ENCODE measurements at regions not wholly inside any gene's neighbourhood (a gene's known extent, or its start where the extent isn't known, plus 50 kb on each side); places are given as distances from the start of the nearest gene placed in this dataset.

DNA sequence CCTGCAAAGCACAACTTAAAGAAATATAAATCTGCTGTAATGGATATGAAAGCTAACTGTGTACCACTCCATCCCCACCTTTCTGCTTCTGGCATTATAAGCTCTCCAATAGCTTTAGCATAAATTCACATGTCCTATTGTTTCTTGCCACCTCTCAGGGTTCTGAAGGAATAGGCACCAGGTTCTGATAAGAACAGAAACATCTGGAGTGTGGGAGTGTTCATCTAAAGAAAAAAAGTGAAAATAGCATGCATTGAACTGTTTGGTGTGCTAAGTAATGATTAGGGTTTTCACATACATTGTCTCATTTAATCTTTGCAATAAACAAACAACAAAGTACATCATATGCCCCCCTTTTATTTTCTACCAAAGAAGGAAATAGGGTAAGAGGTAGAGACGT, 72.3 kb downstream of the FAM76B start:
- H3K9me3 Mint-ChIP-seq: no peaks in the 10 kb centered on the region
- no peak overlapping the region for H3K4me3 Mint-ChIP-seq
- DNase-seq: no peak
- H3K4me1 Mint-ChIP-seq: peaks cover 28% of the 10 kb centered on the region
- no peaks in the 10 kb centered on the region for H3K36me3 Mint-ChIP-seq
- H3K27ac Mint-ChIP-seq: no peak overlapping the region
- CTCF ChIA-PET: no interaction called here
- no peaks in the 10 kb centered on the region for H3K27me3 Mint-ChIP-seq

DNA sequence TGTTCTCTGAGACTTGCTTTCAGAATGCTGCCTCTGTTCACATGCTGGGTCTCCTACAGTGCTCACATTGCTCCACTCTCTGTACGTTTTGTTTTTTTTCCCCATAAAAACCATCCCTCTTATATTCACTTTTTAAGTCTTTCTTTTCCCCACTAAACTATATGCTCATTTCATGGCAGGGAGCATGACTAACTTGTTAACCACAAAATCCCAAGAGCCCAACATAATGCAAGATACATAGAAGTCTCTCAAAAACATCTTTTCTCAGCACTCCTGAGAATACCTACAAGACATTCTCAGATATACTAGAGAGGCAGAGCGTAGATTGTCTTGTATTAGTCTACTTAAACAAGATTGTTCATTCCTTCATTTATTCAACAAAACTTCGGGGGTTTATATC, 73.3 kb downstream of the FAM76B start:
- CTCF ChIA-PET: interaction anchor here (2.6 kb wide), 1 partner anchor 11 kb away, joined by 13 read pairs; no protein-coding TSS in a partner anchor
- Mint-ChIP-seq H3K27ac (no peak overlapping the region), H3K9me3 (no peaks in the 10 kb centered on the region), H3K36me3 (no peaks in the 10 kb centered on the region), H3K27me3 (no peaks in the 10 kb centered on the region), H3K4me1 (peaks cover 30% of the 10 kb centered on the region), H3K4me3 (no peak overlapping the region)
- DNase-seq: no peak

DNA sequence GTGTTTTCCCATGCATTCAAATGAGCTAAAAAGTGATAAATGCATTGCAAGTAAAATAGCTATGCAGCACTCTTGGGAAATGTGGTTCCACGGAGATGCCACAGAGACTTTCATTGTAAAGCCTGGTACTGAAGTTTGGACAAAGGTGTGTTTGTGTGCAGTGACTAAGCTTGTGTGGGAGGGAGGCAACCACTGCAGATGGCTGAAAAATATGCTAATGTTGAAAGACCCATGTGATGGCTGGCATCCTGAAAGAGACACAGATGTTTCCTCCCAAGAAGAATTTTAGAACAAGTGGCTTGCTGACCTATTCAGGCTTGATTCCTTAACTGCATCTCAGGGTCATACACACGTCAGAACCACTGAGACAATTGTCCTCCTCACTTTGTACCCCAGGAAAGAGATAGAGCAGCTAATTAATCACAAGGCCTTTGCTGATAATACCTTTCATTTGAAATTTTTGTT, 73.8 kb downstream of the FAM76B start:
- peaks cover 30% of the 10 kb centered on the region for H3K4me1 Mint-ChIP-seq
- H3K4me3 Mint-ChIP-seq: no peak overlapping the region
- CTCF ChIA-PET: interaction anchor here (1.0 to 2.6 kb wide), 2 partner anchors 10 to 74 kb away, joined by 4 to 13 read pairs; partner anchors contain the start of gene FAM76B
- no peak overlapping the region for H3K27ac Mint-ChIP-seq
- no peaks in the 10 kb centered on the region for H3K9me3 Mint-ChIP-seq
- DNase-seq: peak; percentile 27
- H3K27me3 Mint-ChIP-seq: no peaks in the 10 kb centered on the region
- no peaks in the 10 kb centered on the region for H3K36me3 Mint-ChIP-seq

DNA sequence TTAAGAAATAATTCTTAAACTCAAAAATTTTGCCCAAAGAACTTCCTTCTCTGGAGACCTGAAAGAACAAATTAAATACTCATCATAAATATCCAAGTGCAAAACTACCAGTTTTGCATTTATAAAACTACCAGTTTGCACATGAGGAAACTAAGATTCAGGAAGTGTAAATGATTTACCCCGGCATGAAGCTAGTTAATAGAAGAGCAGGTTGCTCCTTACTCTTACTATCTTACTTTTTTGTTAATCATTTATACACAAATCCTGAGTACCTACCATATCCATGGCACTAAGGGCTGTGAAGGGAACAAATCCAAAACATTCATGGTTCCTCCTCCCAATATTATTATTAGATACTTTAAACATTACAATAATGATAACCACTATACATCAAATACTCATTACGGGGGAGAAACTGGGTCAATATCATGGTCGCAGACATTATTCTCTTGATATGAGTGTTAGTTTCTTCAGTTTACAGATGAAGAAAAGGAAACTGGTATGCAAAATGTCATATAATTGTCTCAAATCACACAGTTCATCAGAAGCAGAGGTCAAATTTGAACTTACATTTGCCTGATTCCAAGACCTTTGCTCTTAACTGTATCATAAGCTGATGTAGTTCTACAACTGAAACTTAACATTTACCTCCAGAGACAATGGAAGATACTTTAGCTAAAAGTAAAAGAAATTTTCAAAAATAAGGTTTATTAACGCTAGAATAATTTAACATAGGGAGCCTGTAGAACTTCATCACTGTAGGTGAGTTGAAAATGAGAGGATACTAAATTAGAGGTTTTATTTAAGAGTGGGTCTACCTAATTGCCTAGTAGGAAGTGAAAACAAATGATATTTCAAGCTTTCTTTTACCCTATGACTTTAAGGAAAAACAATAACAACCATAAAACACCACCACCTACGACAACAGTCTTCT, 74.5 kb downstream of the FAM76B start:
- no peak overlapping the region for H3K4me3 Mint-ChIP-seq
- no peaks in the 10 kb centered on the region for H3K36me3 Mint-ChIP-seq
- H3K4me1 Mint-ChIP-seq: peaks cover 25% of the 10 kb centered on the region
- H3K27me3 Mint-ChIP-seq: no peaks in the 10 kb centered on the region
- CTCF ChIA-PET: interaction anchor here (1.0 to 2.6 kb wide), 2 partner anchors 10 to 74 kb away, joined by 4 to 13 read pairs; partner anchors contain the start of gene FAM76B
- no peak for DNase-seq
- no peaks in the 10 kb centered on the region for H3K9me3 Mint-ChIP-seq
- no peak overlapping the region for H3K27ac Mint-ChIP-seq

DNA sequence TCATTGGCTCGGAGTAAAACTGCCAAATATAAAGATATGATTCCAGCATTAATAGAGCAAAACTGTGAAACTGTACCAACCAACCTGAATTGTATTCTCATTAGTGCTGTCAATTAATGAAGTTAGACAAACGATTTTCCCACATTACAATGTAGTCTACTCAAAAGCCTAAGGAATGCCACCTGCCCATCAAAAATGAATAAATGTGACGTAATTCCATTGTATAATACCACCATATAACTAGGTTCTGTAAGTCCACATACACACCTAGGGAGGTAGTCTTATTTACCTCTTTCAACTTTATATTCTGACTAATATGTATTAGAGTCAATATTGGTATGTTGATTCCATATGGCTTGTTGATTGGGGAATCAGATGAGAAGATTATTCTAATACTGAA, 76.2 kb downstream of the FAM76B start:
- Mint-ChIP-seq H3K36me3 (no peaks in the 10 kb centered on the region), H3K27ac (no peak overlapping the region), H3K27me3 (no peaks in the 10 kb centered on the region), H3K4me3 (no peak overlapping the region), H3K9me3 (no peaks in the 10 kb centered on the region), H3K4me1 (peaks cover 18% of the 10 kb centered on the region)
- DNase-seq: no peak
- CTCF ChIA-PET: no interaction called here

DNA sequence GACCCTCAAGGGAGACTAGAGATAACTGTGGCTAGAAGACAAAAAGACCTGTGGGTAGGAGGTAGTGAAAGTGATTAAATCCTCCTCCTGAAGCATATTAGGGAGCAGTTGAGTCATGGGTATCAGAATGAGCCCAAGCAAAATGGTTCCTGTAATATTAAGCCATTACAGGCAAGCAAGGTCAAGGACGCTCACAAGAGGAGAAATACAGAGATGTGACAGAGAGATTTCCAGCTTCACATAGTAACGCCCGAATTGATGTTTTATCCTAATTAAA, 77.7 kb downstream of the FAM76B start:
- Mint-ChIP-seq H3K27me3 (no peaks in the 10 kb centered on the region), H3K4me1 (peaks cover 18% of the 10 kb centered on the region), H3K9me3 (no peaks in the 10 kb centered on the region), H3K4me3 (no peak overlapping the region), H3K27ac (no peak overlapping the region), H3K36me3 (no peaks in the 10 kb centered on the region)
- CTCF ChIA-PET: interaction anchor here (0.9 to 13.9 kb wide), 3 partner anchors 51 to 555 kb away, joined by 3 to 277 read pairs (median 5); partner anchors contain the start of gene SESN3
- no peak for DNase-seq

DNA sequence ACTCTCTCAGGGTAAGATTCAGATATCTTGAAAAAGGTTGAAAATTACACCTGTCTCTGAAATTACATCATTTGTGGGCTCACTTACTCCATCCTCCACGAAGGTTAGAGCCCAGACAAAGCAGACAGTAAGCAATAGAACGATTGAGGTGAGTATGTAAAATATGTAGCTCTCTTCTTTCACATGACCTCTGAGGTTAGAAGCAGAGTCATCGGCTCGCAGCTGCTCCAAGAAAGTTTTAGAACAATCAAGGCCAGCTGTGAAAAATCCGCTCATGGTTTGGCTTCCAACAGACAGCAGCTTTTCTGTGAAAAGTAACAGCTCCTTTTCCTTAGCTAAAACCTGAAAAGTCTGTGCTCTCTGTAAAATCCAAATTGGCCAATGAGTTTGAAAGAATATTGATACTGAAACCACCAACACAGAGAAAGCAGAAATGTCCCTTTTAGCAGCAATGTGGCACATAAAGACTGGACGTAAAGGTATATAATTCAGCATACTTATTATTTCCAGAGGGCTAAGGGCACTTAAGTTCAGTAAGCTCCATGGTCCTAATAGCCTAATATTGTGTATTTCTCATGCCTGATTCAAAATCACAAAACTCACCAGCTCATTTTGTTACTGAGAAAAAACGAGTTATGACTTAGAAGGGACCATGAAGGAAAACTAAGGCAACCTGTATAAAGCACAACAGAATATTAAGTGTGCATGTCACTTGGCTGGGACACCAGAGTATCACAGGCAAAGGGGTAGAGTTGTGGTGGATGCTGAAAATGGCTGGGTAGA, 78.2 kb downstream of the FAM76B start:
- Mint-ChIP-seq H3K4me3 (no peak overlapping the region), H3K27me3 (no peaks in the 10 kb centered on the region), H3K4me1 (peaks cover 19% of the 10 kb centered on the region)

DNA sequence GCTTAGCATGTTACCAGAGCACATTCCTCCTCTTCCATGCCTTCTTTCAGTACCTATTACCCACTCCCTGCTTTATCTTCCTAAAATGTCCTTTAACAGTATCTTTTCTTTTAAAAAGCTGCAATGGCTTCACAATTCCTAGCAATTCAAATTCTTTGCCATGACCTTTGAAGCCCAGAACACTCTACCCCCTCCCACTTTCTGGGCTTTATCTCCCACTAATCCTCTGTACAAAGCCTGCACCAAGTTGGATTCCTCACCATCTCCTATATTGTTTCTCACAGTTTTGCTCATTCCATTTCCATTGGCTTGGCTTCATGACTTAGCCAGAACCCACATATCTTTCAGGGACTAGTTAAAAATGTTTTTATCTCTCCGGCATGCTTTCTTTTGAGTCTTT, 80.9 kb downstream of the FAM76B start:
- no peak for DNase-seq
- H3K27ac Mint-ChIP-seq: no peak overlapping the region
- no peak overlapping the region for H3K4me3 Mint-ChIP-seq
- no peaks in the 10 kb centered on the region for H3K27me3 Mint-ChIP-seq
- CTCF ChIA-PET: interaction anchor here (0.9 to 13.9 kb wide), 3 partner anchors 55 to 552 kb away, joined by 3 to 277 read pairs (median 6); no protein-coding TSS in a partner anchor
- no peaks in the 10 kb centered on the region for H3K9me3 Mint-ChIP-seq
- H3K36me3 Mint-ChIP-seq: no peaks in the 10 kb centered on the region
- peaks cover 6% of the 10 kb centered on the region for H3K4me1 Mint-ChIP-seq

More for the DNA sequence above, 78.2 kb downstream of the FAM76B start:
- Mint-ChIP-seq H3K9me3 (no peaks in the 10 kb centered on the region), H3K27ac (no peak overlapping the region), H3K36me3 (no peaks in the 10 kb centered on the region)
- DNase-seq: no peak
- CTCF ChIA-PET: interaction anchor here (0.9 to 13.9 kb wide), 3 partner anchors 52 to 554 kb away, joined by 3 to 277 read pairs (median 5); partner anchors contain the start of gene SESN3

DNA sequence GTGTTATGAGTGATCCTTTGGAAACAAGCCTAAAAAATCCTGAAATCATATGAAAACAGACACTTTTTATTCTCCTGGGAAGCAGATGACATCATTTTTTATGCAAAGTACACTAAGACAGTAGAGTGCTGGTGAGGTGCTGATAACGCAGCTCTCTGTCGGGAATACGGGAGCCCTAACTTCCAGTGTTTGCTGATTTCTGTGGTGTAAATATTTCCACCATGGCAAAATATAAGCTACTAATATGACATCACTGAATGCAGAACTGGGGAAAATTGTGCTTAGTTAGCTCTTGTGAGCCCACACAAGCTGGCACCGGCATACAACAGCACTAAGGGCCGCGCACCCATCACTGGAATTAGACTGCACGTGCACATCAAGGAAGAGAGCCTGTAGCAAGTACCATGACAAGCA, 82.6 kb downstream of the FAM76B start:
- no peak for DNase-seq
- H3K4me3 Mint-ChIP-seq: no peak overlapping the region
- no peaks in the 10 kb centered on the region for H3K36me3 Mint-ChIP-seq
- H3K27ac Mint-ChIP-seq: no peak overlapping the region
- H3K9me3 Mint-ChIP-seq: no peaks in the 10 kb centered on the region
- no peaks in the 10 kb centered on the region for H3K27me3 Mint-ChIP-seq
- CTCF ChIA-PET: interaction anchor here (1.2 to 13.9 kb wide), 5 partner anchors 11 to 550 kb away, joined by 3 to 277 read pairs (median 16); partner anchors contain the start of gene SESN3
- peaks cover 6% of the 10 kb centered on the region for H3K4me1 Mint-ChIP-seq

DNA sequence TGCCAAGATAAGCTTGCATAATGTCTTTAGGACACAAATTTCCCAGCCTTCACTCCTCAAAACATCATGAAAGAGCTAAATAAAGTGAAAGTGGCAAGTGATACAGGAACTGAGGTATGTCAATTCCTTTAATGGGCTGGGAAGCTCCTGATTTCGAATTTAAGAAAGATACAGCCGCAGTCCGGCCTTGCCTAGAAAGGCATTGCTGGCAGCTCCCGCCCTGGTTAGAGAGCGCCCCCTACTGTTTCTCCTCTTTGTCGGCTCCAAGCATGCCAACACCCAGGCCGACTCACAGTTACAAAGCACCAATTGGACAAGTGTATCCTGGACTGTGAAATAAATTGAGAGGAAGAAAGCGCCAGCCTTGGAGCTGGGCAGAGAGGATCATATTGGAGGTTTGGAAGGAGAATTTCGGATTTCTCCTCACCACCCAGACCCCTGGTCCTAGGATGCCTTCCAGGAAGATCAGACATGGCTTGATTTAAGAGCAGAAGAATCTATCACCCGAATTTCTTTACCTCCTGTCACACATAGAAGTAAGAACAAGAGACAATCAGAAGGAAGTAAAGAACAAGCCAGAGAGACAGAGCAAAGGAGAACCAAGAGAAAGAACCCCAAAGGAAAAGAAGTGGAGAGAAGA, 84.0 kb downstream of the FAM76B start:
- no peak overlapping the region for H3K4me3 Mint-ChIP-seq
- no peaks in the 10 kb centered on the region for H3K27me3 Mint-ChIP-seq
- CTCF ChIA-PET: interaction anchor here (0.5 to 13.9 kb wide), 74 partner anchors 10 to 638 kb away, joined by 3 to 277 read pairs (median 4); partner anchors contain the start of gene SESN3
- peaks cover 1% of the 10 kb centered on the region for H3K36me3 Mint-ChIP-seq
- DNase-seq: peak; percentile 92
- H3K4me1 Mint-ChIP-seq: peaks cover 14% of the 10 kb centered on the region
- no peaks in the 10 kb centered on the region for H3K9me3 Mint-ChIP-seq
- no peak overlapping the region for H3K27ac Mint-ChIP-seq

DNA sequence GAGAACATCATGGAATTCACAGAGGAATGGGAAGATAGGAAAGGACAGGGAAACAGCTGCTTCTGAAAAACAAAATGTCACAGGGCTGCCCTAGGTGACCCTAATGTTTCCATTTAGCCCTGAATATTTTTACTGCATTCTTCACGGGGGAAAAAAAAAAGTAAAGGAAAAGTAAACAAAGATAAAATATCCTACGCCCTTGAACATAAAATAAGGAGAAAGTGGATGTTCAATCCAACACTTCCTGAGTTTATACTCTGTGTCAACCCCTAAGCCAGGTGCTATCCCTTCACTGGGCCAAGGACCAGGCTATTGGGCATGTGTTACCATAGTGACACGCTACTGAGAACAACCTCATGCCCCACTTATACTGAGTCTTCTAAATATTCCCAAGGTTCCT, 84.7 kb downstream of the FAM76B start:
- Mint-ChIP-seq H3K27ac (no peak overlapping the region), H3K4me1 (peaks cover 21% of the 10 kb centered on the region), H3K27me3 (no peaks in the 10 kb centered on the region), H3K36me3 (peaks cover 1% of the 10 kb centered on the region), H3K4me3 (no peak overlapping the region), H3K9me3 (no peaks in the 10 kb centered on the region)
- no peak for DNase-seq
- CTCF ChIA-PET: interaction anchor here (0.5 to 13.9 kb wide), 71 partner anchors 9 to 637 kb away, joined by 3 to 277 read pairs (median 4); partner anchors contain the start of gene SESN3

DNA sequence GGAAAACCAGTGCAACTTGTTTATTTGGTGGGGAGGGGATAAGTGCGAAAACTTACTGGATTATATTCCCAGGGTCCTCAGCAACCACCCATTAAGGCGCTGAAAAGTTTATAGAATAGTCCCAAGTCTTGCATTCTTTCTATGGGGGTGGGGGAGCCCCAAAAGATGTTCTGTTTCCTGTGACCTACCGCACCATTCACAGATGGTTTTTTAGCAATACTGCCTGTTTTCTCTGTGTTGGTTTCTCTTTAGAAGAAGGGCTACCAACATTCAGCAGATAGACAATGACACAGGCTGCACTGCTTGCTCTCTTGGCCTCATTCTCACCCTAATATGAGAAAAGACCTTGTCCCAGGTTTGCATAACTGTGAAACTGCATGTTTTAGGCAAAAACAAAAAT, 86.5 kb downstream of the FAM76B start:
- H3K4me3 Mint-ChIP-seq: no peak overlapping the region
- H3K27ac Mint-ChIP-seq: no peak overlapping the region
- H3K4me1 Mint-ChIP-seq: peaks cover 40% of the 10 kb centered on the region
- DNase-seq: peak; percentile 50
- no peaks in the 10 kb centered on the region for H3K27me3 Mint-ChIP-seq
- peaks cover 8% of the 10 kb centered on the region for H3K36me3 Mint-ChIP-seq
- no peaks in the 10 kb centered on the region for H3K9me3 Mint-ChIP-seq
- CTCF ChIA-PET: interaction anchor here (0.6 to 13.9 kb wide), 5 partner anchors 8 to 546 kb away, joined by 3 to 277 read pairs (median 6); partner anchors contain the start of gene SESN3

DNA sequence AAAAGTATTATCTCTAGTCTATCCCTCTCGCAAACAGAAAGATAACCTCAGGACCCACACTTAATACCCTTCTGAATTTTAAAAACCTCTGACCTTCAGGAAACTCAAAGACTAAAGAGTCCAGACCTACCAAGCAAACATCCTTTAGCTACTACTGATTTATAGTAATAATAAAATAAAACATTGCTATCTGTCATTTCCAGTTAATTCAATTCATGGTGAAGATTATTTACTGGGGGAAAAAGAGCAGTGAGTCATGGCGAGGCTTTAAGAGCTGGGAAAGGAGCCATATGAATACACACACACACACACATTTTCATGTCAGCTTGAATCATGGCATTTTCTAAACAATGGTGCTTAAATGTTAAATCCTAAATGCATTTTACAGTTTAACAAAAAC, 87.1 kb downstream of the FAM76B start:
- Mint-ChIP-seq H3K9me3 (no peaks in the 10 kb centered on the region), H3K36me3 (peaks cover 13% of the 10 kb centered on the region), H3K27me3 (no peaks in the 10 kb centered on the region), H3K4me1 (peaks cover 45% of the 10 kb centered on the region), H3K27ac (no peak overlapping the region), H3K4me3 (no peak overlapping the region)
- DNase-seq: no peak
- CTCF ChIA-PET: interaction anchor here (0.7 to 13.9 kb wide), 4 partner anchors 17 to 545 kb away, joined by 4 to 277 read pairs (median 41); partner anchors contain the start of gene SESN3

Measured in activated naive CD4-positive, alpha-beta T cell treated with anti-CD3 and anti-CD28 coated beads, Interleukin-2, amount 10 ng/mL, durations not matched to agents 7 days and 5 days (primary cell).